Ishikawa (cell line): ENCODE measurements at regions not wholly inside any gene's neighbourhood (a gene's known extent, or its start where the extent isn't known, plus 50 kb on each side); places are given as distances from the start of the nearest gene placed in this dataset.

Source experiments
- CEBPB ChIP-seq: IDR thresholded peaks from 2 replicates; pipeline ENCODE4 v1.6.1; 2012
- EGR1 ChIP-seq: IDR thresholded peaks from 2 replicates; pipeline ENCODE4 v1.6.1; 2012
- EP300 ChIP-seq: IDR thresholded peaks from 2 replicates; pipeline ENCODE4 v1.6.1; 2012; ENCODE audit warnings: borderline replicate concordance

- TF ChIP-seq EGR1 (no peak), CEBPB (no peak), EP300 (no peak)
Measured at GRCh38 chr11:67745181-67745726, 70.8 kb upstream of the ALDH3B2 start.
